ENCODE measurements at regions not wholly inside any gene's neighbourhood (a gene's known extent, or its start where the extent isn't known, plus 50 kb on each side); places are given as distances from the start of the nearest gene placed in this dataset.
A peak's percentile ranks its signal among the peaks of the same experiment; 100 is the strongest.

DNA sequence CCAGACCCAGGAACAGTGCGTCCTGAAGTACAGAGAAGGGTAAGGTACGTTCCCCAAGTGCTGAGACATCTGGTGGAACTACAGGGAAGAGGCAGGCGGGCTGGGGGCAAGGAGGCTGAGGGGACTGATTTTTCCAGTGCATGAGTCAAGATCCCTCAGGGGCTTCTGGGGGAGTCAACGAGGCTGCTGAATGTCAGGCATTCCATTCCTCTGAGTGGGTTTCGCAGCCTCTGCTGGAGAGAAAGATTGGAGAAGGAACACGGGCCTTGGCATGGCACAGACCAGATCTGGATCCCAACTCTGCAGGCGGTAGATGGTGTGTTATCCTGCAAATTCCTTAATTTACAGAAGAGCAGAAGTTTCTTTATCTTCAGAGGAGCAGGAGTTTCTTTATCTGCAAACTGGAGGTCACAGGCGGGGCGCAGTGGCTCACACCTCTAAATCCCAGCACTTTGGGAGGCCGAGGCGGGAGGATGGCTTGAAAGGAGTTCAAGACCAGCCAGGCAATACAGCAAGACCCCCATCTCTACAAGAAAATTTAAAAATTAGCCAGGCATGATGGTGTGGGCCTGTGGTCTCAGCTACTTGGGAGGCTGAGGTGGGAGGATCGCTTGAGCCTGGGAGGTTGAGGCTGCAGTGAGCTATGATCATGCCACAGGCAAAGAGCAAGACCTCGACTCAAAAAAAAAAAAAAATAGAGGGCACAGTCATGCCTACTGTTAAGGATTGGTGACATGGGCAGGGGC, 132.6 kb upstream of the MAP1LC3B2 start:
- CTCF ChIA-PET = interaction anchor here (1.1 kb wide), 1 partner anchor 150 kb away, joined by 3 read pairs; no protein-coding TSS in a partner anchor
- H3K9me3 ChIP-seq (replicated peaks; ENCODE audit: control insufficient read depth, insufficient read depth, low read length) = no peaks in the 10 kb centered on the region
- no peak overlapping the region for H3K9ac ChIP-seq (replicated peaks; ENCODE audit: extremely low read depth, insufficient read depth, low read length)
- no peaks in the 10 kb centered on the region for H3K36me3 ChIP-seq (ENCODE audit: control insufficient read depth in 2 of 2, extremely low read depth in 1 of 2, insufficient read depth in 2 of 2, low read length in 2 of 2)
- no peaks in the 10 kb centered on the region for H3K4me1 ChIP-seq (ENCODE audit: control insufficient read depth, extremely low read depth, insufficient read depth, low read length)
- POLR2A ChIA-PET = no interaction called here
- no peak overlapping the region for H3K4me2 ChIP-seq (ENCODE audit: insufficient read depth, low read length)
- FAIRE-seq (no peak), DNase-seq (ENCODE audit: low read depth, low spot score) (peak; percentile 30)
- no TSS peak for BruUV-seq (replicated peaks)
- no peak overlapping the region for H2AFZ ChIP-seq (ENCODE audit: low read depth, low read length)
- no peaks in the 10 kb centered on the region for H3K79me2 ChIP-seq (ENCODE audit: control insufficient read depth, insufficient read depth, low read length)
- intact Hi-C loops (cut with micrococcal nuclease) (no loop called here), dilution Hi-C loops (cut with MboI; ENCODE audit: extremely low pct_ligation_motif_present, low sequenced_read_pairs) (no loop called here)
- no peak overlapping the region for H3K27ac ChIP-seq (ENCODE audit: insufficient read depth, low read depth, low read length)
- no peak overlapping the region for H3K4me3 ChIP-seq (replicated peaks in 1 of 3; ENCODE audit: insufficient read depth in 1 of 3, low read depth in 1 of 3, low read length in 3 of 3)
- TF ChIP-seq CTCF (IDR thresholded peaks at IDR 0.05; ENCODE audit: extremely low read depth in 1 of 2, insufficient read depth in 1 of 2, low read depth in 1 of 2, low read length in 2 of 2) (peak in 1 of 2 donors; percentile 8), MYC (IDR thresholded peaks at IDR 0.05; ENCODE audit: low read depth, low read length) (no peak)
- no peaks in the 10 kb centered on the region for H3K9me1 ChIP-seq (replicated peaks; ENCODE audit: control insufficient read depth, extremely low read depth, insufficient read depth, low read length)
- no peaks in the 10 kb centered on the region for H3K27me3 ChIP-seq (ENCODE audit: control insufficient read depth in 2 of 2, insufficient read depth in 2 of 2, low read length in 2 of 2)
- no peaks in the 10 kb centered on the region for H4K20me1 ChIP-seq (replicated peaks; ENCODE audit: control insufficient read depth, extremely low read depth, insufficient read depth, low read length)

GRCh38 chr12:116427200-116427930, 131.8 kb upstream of the MAP1LC3B2 start:
- Histone ChIP-seq H3K9ac (replicated peaks; ENCODE audit: extremely low read depth, insufficient read depth, low read length) (no peak overlapping the region), H3K9me1 (replicated peaks; ENCODE audit: control insufficient read depth, extremely low read depth, insufficient read depth, low read length) (no peaks in the 10 kb centered on the region), H3K4me3 (replicated peaks in 1 of 3; ENCODE audit: insufficient read depth in 1 of 3, low read depth in 1 of 3, low read length in 3 of 3) (no peak overlapping the region), H3K27ac (ENCODE audit: insufficient read depth, low read depth, low read length) (no peak overlapping the region), H3K4me1 (ENCODE audit: control insufficient read depth, extremely low read depth, insufficient read depth, low read length) (no peaks in the 10 kb centered on the region), H3K4me2 (ENCODE audit: insufficient read depth, low read length) (no peak overlapping the region), H2AFZ (ENCODE audit: low read depth, low read length) (no peak overlapping the region), H3K27me3 (ENCODE audit: control insufficient read depth in 2 of 2, insufficient read depth in 2 of 2, low read length in 2 of 2) (no peaks in the 10 kb centered on the region), H3K79me2 (ENCODE audit: control insufficient read depth, insufficient read depth, low read length) (no peaks in the 10 kb centered on the region), H3K36me3 (ENCODE audit: control insufficient read depth in 2 of 2, extremely low read depth in 1 of 2, insufficient read depth in 2 of 2, low read length in 2 of 2) (no peaks in the 10 kb centered on the region), H4K20me1 (replicated peaks; ENCODE audit: control insufficient read depth, extremely low read depth, insufficient read depth, low read length) (no peaks in the 10 kb centered on the region), H3K9me3 (replicated peaks; ENCODE audit: control insufficient read depth, insufficient read depth, low read length) (no peaks in the 10 kb centered on the region)
- dilution Hi-C loops (cut with MboI; ENCODE audit: extremely low pct_ligation_motif_present, low sequenced_read_pairs) = no loop called here
- BruUV-seq (replicated peaks) = no TSS peak
- ChIA-PET CTCF (interaction anchor here (1.1 kb wide), 1 partner anchor 151 kb away, joined by 3 read pairs; no protein-coding TSS in a partner anchor), POLR2A (no interaction called here)
- DNase-seq (ENCODE audit: low read depth, low spot score) (no peak), FAIRE-seq (no peak)
- intact Hi-C loops (cut with micrococcal nuclease) = no loop called here
- TF ChIP-seq MAX (IDR thresholded peaks at IDR 0.05; ENCODE audit: insufficient read depth, insufficient read length) = no peak
- no peak for TF ChIP-seq CTCF (IDR thresholded peaks at IDR 0.05; ENCODE audit: extremely low read depth in 1 of 2, insufficient read depth in 1 of 2, low read depth in 1 of 2, low read length in 2 of 2)
- TF ChIP-seq POLR2AphosphoS5 (IDR thresholded peaks at IDR 0.05; ENCODE audit: insufficient read depth, low read depth, low read length) = no peak
- TF ChIP-seq MYC (IDR thresholded peaks at IDR 0.05; ENCODE audit: low read depth, low read length) = no peak
- no peak for TF ChIP-seq EZH2 (IDR thresholded peaks at IDR 0.05; ENCODE audit: borderline replicate concordance, low read depth, low read length, severe bottlenecking)
- no peak for TF ChIP-seq FOS (IDR thresholded peaks at IDR 0.05; ENCODE audit: borderline replicate concordance, insufficient read depth, low read length)
- no peak for TF ChIP-seq POLR2A (IDR thresholded peaks at IDR 0.05; ENCODE audit: low read depth, low read length)
- TF ChIP-seq JUN (IDR thresholded peaks at IDR 0.05; ENCODE audit: borderline replicate concordance, insufficient read depth, insufficient read length, low read depth) = no peak
- no peak for TF ChIP-seq GATA2 (IDR thresholded peaks at IDR 0.05; ENCODE audit: insufficient read depth, insufficient read length, low read depth, low read length)
